Fibroblast of skin of back (primary cell): ENCODE measurements at regions not wholly inside any gene's neighbourhood (a gene's known extent, or its start where the extent isn't known, plus 50 kb on each side); places are given as distances from the start of the nearest gene placed in this dataset.
"Not testable (repeated sequence)": the region's sequence is repeated elsewhere in the genome, so short reads cannot be mapped to it uniquely, and the experiment has no call there.

Source experiments
- DNase-seq: peaks from one replicate; pipeline ENCODE4 v3.0.0-alpha.2; 2013

GRCh38 chr9:17083258-17083657 is 51.6 kb upstream of the CNTLN start:
- no peak for DNase-seq

- DNase-seq: peak; percentile 8
Measured at GRCh38 chr9:17082343-17083064, 52.3 kb upstream of the CNTLN start.

GRCh38 chr9:17081814-17082213 is 53.0 kb upstream of the CNTLN start:
- no peak for DNase-seq

GRCh38 chr9:17081351-17081750 is 53.5 kb upstream of the CNTLN start:
- DNase-seq: no peak

- DNase-seq: no peak
Measured at GRCh38 chr9:17075758-17076485, 58.9 kb upstream of the CNTLN start.

- DNase-seq: no peak
Measured at GRCh38 chr9:17075146-17075757, 59.6 kb upstream of the CNTLN start.

GRCh38 chr9:17072563-17072962 is 62.3 kb upstream of the CNTLN start:
- DNase-seq: not testable (repeated sequence)

- DNase-seq: no peak
Measured at GRCh38 chr9:17068671-17069070, 66.2 kb upstream of the CNTLN start.

GRCh38 chr9:17065062-17065461 is 69.8 kb upstream of the CNTLN start:
- DNase-seq: peak; percentile 4

- DNase-seq: no peak
Measured at GRCh38 chr9:17064558-17064957, 70.3 kb upstream of the CNTLN start.

- DNase-seq: peak; percentile 46
Measured at GRCh38 chr9:17063535-17064135, 71.2 kb upstream of the CNTLN start.

GRCh38 chr9:17062497-17062896 is 72.3 kb upstream of the CNTLN start:
- DNase-seq: no peak

GRCh38 chr9:17060450-17060849 is 74.4 kb upstream of the CNTLN start:
- no peak for DNase-seq

GRCh38 chr9:17059465-17059864 is 75.4 kb upstream of the CNTLN start:
- DNase-seq: no peak

- DNase-seq: no peak
Measured at GRCh38 chr9:17057729-17058128, 77.1 kb upstream of the CNTLN start.

GRCh38 chr9:17052626-17053025 is 82.2 kb upstream of the CNTLN start:
- no peak for DNase-seq

GRCh38 chr9:17045381-17045940 is 89.4 kb upstream of the CNTLN start:
- DNase-seq: no peak

GRCh38 chr9:17031546-17031945 is 103.3 kb upstream of the CNTLN start:
- DNase-seq: no peak

- DNase-seq: no peak
Measured at GRCh38 chr9:17025281-17025680, 109.6 kb upstream of the CNTLN start.

- DNase-seq: no peak
Measured at GRCh38 chr9:17024129-17024528, 110.7 kb upstream of the CNTLN start.

GRCh38 chr9:17021387-17021970 is 113.4 kb upstream of the CNTLN start:
- no peak for DNase-seq

GRCh38 chr9:17019398-17019797 is 115.4 kb upstream of the CNTLN start:
- DNase-seq: no peak
